GM19452 (cell line): ENCODE measurements at regions not wholly inside any gene's neighbourhood (a gene's known extent, or its start where the extent isn't known, plus 50 kb on each side); places are given as distances from the start of the nearest gene placed in this dataset.

Experiments
- ATAC-seq: cut with Tn5 transposase; IDR thresholded peaks from one replicate; pipeline ENCODE4 v1.9.1; 2021; ENCODE audit not compliant: unreplicated experiment

DNA sequence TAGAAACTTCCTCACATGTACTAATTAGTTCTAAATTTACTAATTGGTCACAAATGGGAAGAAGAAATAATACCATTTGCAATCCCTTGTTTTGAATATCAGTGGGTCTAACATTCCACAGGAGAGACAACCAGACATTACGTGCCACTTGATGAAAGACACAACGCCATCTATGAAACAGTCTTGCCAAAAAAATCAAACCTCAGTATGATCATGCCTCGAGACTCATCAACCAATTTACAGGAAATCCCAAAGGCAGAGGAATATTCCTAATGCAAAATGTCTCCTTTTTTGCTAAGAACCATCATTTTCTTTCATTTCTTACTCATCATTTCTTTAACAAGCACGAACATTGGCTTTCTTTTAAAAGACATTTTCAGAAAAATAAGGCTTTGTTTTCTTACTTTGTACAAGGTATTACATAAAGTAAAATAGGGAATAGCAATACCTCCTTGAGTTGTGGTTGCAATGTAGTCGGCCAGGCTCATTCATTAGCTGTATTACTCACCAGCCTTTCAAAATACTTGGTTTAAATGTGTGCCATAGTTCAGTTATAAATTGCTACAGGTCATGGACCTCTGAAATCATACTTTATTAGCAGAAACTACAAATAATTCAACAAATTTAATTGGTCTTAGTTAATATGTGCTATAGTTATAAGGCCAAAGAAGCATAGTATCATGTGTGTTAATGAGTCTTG is 436.2 kb upstream of the FLRT2 start:
- no peak for ATAC-seq

DNA sequence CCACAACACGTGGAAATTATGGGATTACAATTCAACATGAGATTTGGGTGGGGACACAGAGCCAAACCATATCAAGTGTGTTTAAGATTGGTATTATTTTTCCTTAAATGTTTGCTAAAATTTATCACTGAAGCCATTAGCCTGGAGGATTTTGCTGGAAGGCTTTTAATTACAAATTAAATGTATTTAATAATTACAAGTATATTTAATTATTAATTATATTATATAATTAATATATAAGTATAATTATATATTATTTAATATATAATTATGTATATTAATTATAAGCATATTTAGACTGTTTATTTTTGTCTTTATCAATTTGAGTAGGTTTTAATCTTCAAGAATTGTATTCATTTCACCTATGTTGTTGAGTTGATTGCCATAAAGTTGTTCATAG is 427.4 kb upstream of the FLRT2 start:
- ATAC-seq = no peak

DNA sequence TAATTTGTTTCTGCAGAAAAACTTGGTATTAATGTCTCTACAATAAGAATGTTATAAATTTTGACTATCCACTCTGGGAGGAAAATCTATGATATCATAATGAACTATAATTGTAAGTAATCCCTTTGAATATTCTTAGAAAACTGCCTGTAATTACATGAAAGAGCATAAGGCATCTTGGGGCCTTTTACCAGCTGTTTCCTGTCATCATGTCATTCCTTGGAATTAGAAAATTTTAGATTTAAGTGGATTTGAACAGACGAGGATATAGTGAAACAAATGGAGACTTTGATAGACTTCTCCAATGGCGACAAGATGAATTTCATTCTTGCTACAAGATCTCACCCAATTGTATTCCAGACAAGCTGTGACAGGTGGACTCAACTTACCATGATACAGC is 423.4 kb upstream of the FLRT2 start:
- no peak for ATAC-seq

DNA sequence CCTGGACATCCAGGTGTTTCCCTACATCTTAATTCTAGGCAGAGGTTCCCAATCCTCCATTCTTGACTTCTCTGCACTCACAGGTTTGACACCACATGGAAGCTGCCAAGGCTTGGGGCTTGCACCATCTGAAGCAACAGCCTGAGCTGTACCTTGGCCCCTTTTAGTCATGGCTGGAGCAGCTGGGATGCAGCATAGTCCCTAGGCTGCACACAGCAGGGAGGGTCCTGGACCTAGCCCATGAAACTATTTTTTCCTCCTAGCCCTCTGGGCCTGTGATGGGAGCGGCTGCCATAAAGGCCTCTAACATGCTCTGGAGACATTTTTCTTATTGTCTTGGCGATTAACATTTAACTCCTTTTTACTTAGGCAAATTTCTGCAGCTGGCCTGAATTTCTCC is 417.2 kb upstream of the FLRT2 start:
- no peak for ATAC-seq

DNA sequence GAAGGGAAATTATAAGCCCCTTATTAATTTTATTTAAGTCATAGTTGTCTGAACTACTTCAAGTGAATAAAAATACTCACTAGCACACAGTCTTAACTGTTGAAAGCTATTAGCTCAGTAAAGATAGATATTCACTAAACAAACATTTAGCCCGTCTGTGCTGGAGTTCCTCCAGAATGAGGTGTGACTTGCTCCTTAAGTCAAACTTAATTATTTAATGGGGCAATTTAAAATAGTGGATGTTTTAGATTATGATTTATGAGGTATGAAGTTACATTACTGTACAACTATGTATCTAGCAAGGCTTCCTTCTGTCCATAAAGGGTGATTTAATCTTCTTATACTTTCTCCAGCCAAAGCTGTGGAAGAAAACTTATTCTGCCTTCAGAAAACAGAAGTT is 414.0 kb upstream of the FLRT2 start:
- no peak for ATAC-seq

DNA sequence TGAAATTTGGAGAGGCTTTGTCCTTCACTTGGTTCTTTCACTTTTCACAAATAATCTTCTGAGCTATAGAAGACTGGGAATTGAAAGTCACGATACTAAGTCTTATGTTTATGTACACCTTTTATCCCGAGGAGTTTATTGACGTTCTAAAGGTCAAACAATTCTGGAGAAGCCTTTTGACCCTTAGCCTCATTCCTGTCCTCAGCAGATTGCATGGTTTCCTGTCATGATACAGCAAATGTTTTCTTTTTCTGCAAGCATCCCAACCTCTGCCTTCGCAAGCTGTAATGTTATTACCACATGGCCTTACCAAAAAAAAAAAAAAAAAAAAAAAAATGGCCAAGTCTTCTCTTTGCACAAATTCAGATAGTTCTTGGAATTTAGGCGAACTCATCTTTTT is 411.7 kb upstream of the FLRT2 start:
- no peak for ATAC-seq

DNA sequence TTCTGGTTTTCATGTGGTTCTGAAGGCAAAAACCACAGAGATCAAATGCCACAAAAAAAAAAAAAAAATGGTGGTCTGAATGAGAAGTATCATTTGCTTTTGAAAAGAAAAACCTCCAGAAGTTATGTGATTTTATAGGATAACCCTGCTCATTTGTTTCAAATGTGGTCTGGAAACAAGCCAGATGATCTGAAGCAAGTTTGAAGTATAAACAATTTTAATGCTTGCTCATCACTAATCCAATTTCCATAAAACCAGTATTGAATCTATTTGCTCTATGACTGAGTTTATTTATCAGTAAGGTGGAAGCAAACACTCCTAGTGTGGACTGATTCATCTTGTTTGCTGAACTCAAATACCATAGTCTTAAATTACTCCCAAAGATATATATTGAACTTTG is 407.3 kb upstream of the FLRT2 start:
- no peak for ATAC-seq

DNA sequence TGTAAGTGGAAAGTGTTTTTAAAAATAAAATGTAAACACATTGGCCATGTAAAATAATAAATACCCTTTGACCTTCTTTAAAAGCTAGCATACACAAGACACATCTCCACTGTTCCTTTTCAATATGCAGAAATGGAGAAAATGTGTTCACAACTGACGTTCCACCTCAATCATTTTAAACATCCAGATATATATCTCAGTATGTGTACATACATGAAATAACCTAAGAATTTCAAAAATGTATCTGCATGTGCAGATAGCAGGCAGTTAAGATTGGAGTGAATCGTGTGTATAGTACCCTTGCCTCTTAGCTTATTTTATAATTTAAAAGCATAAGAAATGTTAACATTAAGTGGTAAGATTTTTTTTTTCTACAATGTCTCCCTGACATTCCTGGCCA is 406.2 kb upstream of the FLRT2 start:
- no peak for ATAC-seq

DNA sequence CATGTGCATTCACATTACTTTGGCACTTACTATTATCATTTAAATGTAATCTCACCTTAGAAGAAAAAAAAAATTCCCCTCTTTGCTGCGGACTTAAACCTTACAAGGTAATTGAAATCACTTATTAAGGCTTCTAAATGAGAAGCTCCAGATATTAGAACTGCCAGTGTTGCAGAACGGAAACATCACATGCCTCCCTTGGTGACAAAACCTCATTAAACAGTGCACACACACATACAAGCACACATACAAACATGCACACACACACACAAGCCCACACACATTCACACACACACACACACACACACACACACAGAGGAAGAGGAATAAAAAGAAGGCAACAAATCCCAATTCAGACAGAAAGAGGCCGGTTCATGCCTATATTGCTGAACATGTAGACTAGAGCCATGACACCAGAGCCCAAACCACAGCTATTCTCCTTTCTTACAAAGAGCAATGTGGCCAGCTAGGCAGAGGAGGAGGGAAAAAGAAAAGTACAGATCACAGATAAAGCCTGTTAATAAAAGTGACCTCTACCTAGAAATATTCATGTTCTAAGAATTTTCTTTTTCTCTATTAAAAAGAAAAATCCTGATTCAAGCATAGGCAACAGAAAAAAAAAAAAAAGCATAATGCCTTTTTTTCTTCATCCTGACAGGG is 405.2 kb upstream of the FLRT2 start:
- ATAC-seq = no peak

DNA sequence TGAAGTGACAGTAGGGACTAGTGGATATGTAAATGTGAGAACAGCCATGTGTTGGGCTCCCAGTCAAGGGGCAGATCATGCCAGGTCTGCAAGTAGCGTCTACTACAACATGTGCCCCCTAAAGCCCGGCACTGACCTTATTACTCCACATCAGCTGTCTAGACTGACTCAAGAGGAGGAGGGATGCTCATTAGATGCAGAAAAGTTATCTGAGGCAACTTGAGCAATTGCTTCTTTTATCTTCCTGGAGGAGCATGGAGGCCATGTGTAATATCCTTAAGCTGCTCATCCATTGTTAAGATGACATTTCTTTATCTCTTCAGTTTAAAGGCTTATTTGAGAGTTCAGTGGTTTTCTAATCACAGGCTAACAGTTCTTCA is 404.7 kb upstream of the FLRT2 start:
- no peak for ATAC-seq

DNA sequence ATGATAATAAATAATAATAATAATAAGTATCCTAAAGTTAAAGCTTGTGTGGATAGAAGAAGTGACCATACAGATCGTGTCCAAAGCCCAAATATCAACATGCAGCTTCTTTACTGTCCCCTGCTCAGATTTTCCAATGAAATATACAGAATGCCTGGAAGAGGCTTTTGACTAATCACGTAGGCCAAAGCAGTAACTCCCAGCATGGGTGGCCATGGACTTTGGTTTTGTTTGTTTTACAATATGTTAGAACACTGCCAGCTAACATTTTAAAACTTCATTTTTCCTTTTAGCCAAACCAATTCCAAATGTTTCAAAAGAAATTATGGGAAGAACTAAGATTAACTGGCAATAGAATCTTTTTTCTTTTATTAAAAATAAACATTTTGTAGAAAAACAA is 400.0 kb upstream of the FLRT2 start:
- ATAC-seq = no peak

DNA sequence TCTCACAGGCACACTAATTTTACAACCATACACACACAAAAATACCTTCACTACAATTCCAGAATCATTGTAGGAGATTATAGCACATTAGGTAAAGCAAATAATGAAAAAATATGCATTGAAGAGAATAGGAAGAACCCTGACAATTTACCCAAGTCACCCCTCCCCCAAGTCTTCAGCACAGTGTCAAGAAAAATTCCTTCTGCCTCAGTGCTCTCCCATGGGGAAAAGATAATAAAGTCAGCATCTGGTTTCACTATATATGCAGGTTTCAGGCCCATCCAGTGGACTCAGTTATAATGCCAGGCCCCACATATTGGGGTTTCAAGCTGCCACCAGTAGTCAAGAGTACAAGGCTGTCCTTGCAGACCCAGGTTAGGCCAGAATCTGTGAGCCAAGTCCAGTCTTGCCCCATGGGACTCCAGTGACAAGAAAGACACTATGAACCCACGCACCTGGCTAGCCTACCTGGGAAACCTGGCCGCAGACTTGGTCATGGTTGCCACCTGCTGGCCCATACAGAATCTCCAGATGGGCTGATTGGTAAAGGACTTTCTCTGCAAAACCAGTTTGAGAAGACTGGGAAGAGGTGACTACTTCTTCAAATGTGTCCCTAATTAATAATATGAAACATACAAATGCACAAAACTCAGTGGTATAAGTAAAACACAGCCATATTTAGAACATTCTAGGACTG is 398.6 kb upstream of the FLRT2 start:
- ATAC-seq = no peak

DNA sequence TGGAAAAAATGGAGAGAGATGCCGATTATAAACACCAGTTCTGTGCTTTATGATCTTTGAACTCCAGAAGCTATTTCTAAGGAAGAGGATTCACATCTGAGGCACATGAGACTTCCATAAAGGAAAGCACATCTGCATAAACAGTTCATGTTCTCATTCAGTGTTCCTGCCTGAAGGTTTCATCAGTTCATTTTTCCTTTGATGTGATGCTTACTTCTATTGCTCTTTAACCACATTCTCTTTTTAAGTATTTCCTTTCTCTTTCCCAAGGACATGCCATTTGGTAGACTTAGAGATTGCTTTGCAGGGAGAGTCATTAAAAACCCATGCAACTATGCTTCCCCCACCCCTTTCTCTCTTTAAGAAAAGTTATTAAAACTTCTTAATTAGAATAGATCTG is 387.0 kb upstream of the FLRT2 start:
- no peak for ATAC-seq

DNA sequence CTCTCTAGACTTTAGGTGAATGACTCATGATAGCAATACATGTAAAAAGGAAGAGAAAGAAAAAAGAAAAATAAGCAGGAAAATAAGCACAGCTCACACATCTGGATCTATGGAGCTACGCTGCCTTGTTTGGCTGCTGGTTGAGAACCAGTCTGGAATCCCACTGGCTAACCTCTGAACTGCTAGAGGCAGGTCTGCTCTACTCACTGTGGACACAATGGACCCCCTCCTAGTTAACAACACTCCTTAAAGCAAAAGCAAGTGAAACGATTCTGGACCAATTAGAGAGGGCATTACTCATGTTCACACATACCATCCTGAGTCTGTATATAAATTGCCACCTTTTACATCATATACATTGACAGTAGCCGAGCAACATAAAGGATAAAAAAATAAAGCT is 383.2 kb upstream of the FLRT2 start:
- no peak for ATAC-seq

DNA sequence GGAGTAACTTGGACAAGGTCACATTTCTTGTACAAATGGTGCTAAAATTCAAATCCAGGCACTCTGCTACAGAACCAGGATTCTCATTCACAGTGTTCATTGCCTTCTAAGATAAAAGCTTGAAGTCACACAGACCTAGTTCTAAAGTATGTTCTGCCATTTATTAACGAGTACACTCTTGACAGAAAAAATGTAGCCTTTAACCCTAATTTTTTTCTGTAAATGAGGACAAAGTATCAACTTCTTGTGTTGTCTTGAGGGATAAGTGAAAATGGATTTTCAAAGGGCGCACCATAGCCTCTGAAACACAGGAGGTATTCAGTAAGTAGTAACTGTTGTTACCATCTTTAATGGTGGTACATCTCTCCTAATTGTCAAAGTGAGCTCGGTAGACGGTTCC is 379.8 kb upstream of the FLRT2 start:
- no peak for ATAC-seq

DNA sequence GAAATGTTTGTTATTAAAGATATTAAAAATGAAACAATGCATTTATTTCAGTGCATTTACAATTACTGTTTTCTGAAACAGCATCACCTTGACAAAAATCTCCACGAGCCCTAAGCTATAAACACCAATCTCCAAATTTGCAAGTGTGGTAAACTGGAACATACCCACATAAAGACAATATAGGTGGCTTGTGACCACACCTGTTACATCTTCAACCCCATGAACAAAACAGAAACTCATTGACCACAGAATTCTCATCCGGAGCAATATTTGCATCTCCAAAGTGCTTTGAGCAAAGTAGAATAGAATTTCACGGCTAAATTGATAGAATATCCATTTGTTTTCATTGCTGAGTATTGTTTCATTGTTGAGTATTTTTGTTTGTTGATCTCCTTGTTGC is 375.2 kb upstream of the FLRT2 start:
- ATAC-seq = no peak

DNA sequence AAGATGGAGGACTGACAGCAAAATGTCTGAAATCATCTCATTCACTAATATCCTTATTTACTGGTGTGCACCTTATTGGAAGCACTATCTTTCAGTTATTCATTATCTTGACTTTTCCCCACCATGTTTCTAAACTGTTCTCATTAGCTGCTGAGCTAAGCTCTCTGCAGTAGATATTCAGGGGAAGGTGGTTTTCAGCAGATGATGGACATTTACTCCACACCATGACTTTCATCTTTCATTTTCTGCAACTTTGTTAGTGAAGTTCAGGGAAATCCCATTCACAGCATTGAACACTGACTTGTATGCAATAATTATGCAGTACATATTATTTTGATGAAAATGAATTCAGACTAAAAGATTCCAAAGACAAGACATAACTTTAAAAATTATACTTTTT is 373.6 kb upstream of the FLRT2 start:
- no peak for ATAC-seq

DNA sequence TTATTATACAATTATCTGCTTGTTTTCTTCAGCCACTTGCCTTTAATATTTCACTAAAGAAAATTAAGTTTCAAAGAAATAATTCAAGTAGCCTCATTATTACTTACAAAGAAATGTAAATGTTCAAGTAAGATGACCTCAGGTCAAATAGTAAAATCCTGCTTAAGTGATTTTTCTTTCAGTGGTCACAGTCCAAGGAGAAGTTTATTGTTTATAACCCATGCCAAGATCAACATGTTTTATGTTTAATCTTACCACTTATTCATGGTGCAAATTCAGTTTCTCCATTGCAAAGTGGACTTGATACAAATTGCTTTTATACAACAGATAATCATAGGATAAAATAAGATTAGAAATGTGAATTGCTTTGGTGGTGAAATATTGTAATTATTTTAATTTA is 370.2 kb upstream of the FLRT2 start:
- ATAC-seq = no peak

DNA sequence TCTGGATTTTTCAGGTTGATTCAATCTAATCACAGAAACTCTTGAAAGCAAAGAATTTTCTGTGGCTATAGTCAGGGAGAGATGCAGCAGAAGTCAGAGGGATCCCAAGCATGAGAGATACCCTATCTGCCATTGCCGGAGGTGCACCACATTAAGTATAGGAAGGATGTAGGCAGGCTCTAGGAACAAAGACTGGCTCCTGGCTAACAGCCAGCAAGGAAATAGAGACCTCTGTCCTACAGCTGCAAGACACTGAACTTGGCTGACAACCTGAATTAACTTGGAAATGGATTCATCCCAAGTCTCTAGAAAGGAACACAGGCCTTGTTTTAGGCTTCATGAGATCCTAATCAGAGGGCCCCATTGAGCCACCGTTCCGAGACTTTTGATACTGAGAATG is 364.9 kb upstream of the FLRT2 start:
- no peak for ATAC-seq

DNA sequence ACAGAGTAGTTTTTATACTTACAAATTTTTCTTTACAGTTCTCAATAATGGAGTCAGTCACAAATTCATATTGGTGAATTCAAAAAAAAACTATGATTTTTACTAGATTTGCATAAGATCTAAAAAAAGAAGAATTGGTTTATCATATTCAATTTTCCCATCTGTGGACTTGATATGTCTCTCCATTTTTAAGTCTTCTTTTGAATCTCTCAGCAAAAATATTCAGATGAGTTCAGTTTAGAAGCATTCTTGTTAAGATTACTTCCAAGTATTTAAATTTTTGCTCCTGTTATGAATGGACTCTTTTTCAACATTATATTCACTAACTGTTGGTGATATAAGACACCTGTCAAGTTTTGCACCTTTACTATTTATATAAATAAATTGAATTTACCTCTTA is 360.6 kb upstream of the FLRT2 start:
- no peak for ATAC-seq

DNA sequence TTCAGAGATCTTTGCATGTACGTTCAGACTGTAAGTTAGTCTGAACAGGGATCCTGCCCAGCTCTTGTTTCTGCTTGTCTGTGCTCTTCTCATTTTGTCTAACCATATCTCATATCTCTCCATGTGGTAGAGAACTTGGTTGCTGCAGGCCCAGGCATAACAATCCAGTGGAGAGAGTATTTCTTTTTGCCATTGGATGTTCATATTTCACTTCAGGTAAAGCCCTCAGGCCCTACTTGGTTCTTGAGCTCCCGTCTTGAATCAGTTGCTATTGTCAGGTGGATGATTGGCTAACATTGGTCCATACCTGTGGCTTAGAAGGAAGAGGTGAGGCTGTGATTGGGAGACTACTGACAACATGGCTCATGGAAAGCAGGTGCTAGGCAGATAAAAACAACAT is 357.7 kb upstream of the FLRT2 start:
- no peak for ATAC-seq

DNA sequence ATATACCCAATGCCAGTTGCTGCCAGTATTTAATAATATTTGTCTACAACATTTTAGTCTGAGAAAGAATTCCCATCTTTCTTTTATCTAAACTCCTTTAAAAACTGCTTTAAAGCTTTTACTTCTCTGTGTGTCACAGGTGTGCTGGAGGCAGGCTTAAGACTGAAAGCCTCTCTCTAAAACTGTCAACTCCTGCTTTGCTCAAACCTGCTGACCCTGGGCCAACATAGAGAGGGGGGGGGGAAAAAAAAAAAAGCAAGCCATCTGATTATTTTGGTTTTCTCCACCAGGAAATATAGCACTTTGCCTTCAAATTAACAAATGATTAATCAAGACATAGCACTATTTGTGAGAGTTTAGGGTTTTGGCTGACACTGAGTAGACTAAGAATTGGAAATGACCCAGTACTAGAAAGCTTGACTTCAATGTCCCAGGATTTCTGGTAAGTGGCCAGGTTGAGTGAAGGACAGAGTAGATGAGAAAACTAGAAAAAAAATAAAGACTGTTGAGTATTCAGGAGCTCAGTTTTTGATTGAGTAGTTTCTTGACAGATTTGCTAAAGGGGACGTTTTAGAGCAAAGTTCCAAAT is 357.0 kb upstream of the FLRT2 start:
- ATAC-seq = no peak
